Breast epithelium (tissue), 3 donors: ENCODE measurements at regions not wholly inside any gene's neighbourhood (a gene's known extent, or its start where the extent isn't known, plus 50 kb on each side); places are given as distances from the start of the nearest gene placed in this dataset.

Experiments used
- POLR2A ChIP-seq: fragments of 450-650 bp; IDR thresholded peaks from one replicate; pipeline ENCODE4 v1.6.1; 2016; ENCODE audit warnings: antibody characterized with exemption, mild to moderate bottlenecking, moderate library complexity
- POLR2AphosphoS5 ChIP-seq, 3 donors: sonication (generic); formaldehyde crosslinking; IDR thresholded peaks; one replicate each; pipeline ENCODE4 v1.6.1; 2017; ENCODE audit warnings: antibody characterized with exemption in 3 of 3
- TF ChIP-seq, protein P1 (sequence below), 3 donors: fragments of 450-650 bp; IDR thresholded peaks; one replicate each; pipeline ENCODE4 v1.5.1; 2016 to 2017; ENCODE audit warnings: antibody characterized with exemption in 3 of 3, mild to moderate bottlenecking in 3 of 3, moderate library complexity in 3 of 3

DNA sequence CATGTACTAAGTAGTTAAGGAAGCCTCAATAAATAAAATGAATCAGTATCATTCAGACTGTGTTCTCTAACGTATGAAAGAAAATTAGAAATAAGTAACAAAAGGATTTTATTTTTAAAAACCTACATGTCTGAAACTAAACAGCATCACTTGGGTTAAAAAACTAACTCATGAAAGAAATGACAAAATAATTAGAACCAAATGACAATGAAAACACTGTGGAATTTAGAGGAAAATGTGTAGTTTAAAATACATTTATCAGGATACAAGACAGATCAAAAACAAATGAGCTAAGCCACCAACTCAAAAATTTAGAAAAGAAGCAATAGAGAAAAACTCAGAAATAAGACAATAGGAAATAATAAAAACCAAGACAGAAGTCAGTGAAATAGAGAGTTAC lies 108.7 kb downstream of the TENT5C start:
- no peak for TF ChIP-seq POLR2A
- no peak for TF ChIP-seq POLR2AphosphoS5 (IDR thresholded peaks at IDR 0.05)
- TF ChIP-seq, protein P1, sequence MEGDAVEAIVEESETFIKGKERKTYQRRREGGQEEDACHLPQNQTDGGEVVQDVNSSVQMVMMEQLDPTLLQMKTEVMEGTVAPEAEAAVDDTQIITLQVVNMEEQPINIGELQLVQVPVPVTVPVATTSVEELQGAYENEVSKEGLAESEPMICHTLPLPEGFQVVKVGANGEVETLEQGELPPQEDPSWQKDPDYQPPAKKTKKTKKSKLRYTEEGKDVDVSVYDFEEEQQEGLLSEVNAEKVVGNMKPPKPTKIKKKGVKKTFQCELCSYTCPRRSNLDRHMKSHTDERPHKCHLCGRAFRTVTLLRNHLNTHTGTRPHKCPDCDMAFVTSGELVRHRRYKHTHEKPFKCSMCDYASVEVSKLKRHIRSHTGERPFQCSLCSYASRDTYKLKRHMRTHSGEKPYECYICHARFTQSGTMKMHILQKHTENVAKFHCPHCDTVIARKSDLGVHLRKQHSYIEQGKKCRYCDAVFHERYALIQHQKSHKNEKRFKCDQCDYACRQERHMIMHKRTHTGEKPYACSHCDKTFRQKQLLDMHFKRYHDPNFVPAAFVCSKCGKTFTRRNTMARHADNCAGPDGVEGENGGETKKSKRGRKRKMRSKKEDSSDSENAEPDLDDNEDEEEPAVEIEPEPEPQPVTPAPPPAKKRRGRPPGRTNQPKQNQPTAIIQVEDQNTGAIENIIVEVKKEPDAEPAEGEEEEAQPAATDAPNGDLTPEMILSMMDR (IDR thresholded peaks at IDR 0.05) = no peak
